Parathyroid adenoma (tissue), 2 donors: ENCODE measurements at regions not wholly inside any gene's neighbourhood (a gene's known extent, or its start where the extent isn't known, plus 50 kb on each side); places are given as distances from the start of the nearest gene placed in this dataset.

ENCODE experiments used
- H2AFZ ChIP-seq: fragments of 300-600 bp; sonication (generic); one replicate; pipeline ENCODE4 v1.7.0; 2017; ENCODE audit warnings: antibody characterized with exemption, mild to moderate bottlenecking
- H3K27ac ChIP-seq: fragments of 300-600 bp; sonication (generic); one replicate; pipeline ENCODE4 v1.7.0; 2017
- H3K27me3 ChIP-seq: fragments of 300-600 bp; sonication (generic); one replicate; pipeline ENCODE4 v1.7.0; 2017; ENCODE audit warnings: low read length; ENCODE audit not compliant: control insufficient read depth, insufficient read depth
- H3K36me3 ChIP-seq: fragments of 300-600 bp; sonication (generic); one replicate; pipeline ENCODE4 v1.7.0; 2017; ENCODE audit warnings: low read length; ENCODE audit not compliant: control insufficient read depth, insufficient read depth
- H3K4me1 ChIP-seq: fragments of 300-600 bp; sonication (generic); one replicate; pipeline ENCODE4 v1.7.0; 2017; ENCODE audit warnings: control low read depth
- H3K4me2 ChIP-seq: fragments of 300-600 bp; sonication (generic); one replicate; pipeline ENCODE4 v1.7.0; 2017; ENCODE audit warnings: low read length
- H3K4me3 ChIP-seq: fragments of 300-600 bp; sonication (generic); one replicate; pipeline ENCODE4 v1.7.0; 2017; ENCODE audit warnings: low read depth, low read length
- H3K79me2 ChIP-seq: fragments of 300-600 bp; sonication (generic); one replicate; pipeline ENCODE4 v1.7.0; 2017; ENCODE audit warnings: control low read depth
- H3K9ac ChIP-seq: fragments of 300-600 bp; sonication (generic); one replicate; pipeline ENCODE4 v1.7.0; 2017; ENCODE audit warnings: mild to moderate bottlenecking
- H3K9me3 ChIP-seq: fragments of 300-600 bp; sonication (generic); one replicate; pipeline ENCODE4 v1.7.0; 2017; ENCODE audit warnings: low read length; ENCODE audit not compliant: control insufficient read depth
- CTCF ChIP-seq: fragments of 300-600 bp; sonication (generic); IDR thresholded peaks from one replicate; pipeline ENCODE4 v1.7.0; 2017; ENCODE audit warnings: antibody characterized with exemption, mild to moderate bottlenecking
- donor health status: primary hyperparathyroidism.

- Histone ChIP-seq H2AFZ (no peak overlapping the region), H3K9ac (no peak overlapping the region), H3K4me3 (no peak overlapping the region), H3K9me3 (no peaks in the 10 kb centered on the region), H3K27me3 (no peaks in the 10 kb centered on the region), H3K27ac (no peak overlapping the region), H3K79me2 (no peaks in the 10 kb centered on the region), H3K4me2 (no peak overlapping the region), H3K36me3 (no peaks in the 10 kb centered on the region), H3K4me1 (no peaks in the 10 kb centered on the region)
- TF ChIP-seq CTCF, result no peak
Measured at GRCh38 chr1:81424816-81425215, 375.9 kb upstream of the ADGRL2 start.

- H2AFZ ChIP-seq, result no peak overlapping the region
- no peak overlapping the region for H3K4me2 ChIP-seq
- no peak for TF ChIP-seq CTCF
- H3K79me2 ChIP-seq, result no peaks in the 10 kb centered on the region
- no peaks in the 10 kb centered on the region for H3K9me3 ChIP-seq
- H3K9ac ChIP-seq, result no peak overlapping the region
- no peak overlapping the region for H3K4me3 ChIP-seq
- no peaks in the 10 kb centered on the region for H3K4me1 ChIP-seq
- H3K27me3 ChIP-seq, result no peaks in the 10 kb centered on the region
- no peaks in the 10 kb centered on the region for H3K36me3 ChIP-seq
- no peak overlapping the region for H3K27ac ChIP-seq
Measured at GRCh38 chr1:81424061-81424460, 376.7 kb upstream of the ADGRL2 start.

- H3K4me2 ChIP-seq, result no peak overlapping the region
- no peaks in the 10 kb centered on the region for H3K4me1 ChIP-seq
- no peaks in the 10 kb centered on the region for H3K36me3 ChIP-seq
- H3K9me3 ChIP-seq, result no peaks in the 10 kb centered on the region
- no peak overlapping the region for H3K27ac ChIP-seq
- no peak overlapping the region for H3K9ac ChIP-seq
- H3K79me2 ChIP-seq, result no peaks in the 10 kb centered on the region
- H3K27me3 ChIP-seq, result no peaks in the 10 kb centered on the region
- no peak overlapping the region for H3K4me3 ChIP-seq
- no peak overlapping the region for H2AFZ ChIP-seq
- TF ChIP-seq CTCF, result no peak
Measured at GRCh38 chr1:81420760-81421159, 380.0 kb upstream of the ADGRL2 start.

GRCh38 chr1:81414488-81415015 is 386.2 kb upstream of the ADGRL2 start:
- Histone ChIP-seq H3K79me2 (no peaks in the 10 kb centered on the region), H3K27me3 (no peaks in the 10 kb centered on the region), H3K4me2 (no peak overlapping the region), H3K4me3 (no peak overlapping the region), H2AFZ (no peak overlapping the region), H3K27ac (peak overlapping the region; percentile 53), H3K4me1 (no peaks in the 10 kb centered on the region), H3K36me3 (no peaks in the 10 kb centered on the region), H3K9ac (no peak overlapping the region), H3K9me3 (no peaks in the 10 kb centered on the region)
- TF ChIP-seq CTCF, result peak; percentile 34

- H3K27ac ChIP-seq, result no peak overlapping the region
- H3K27me3 ChIP-seq, result no peaks in the 10 kb centered on the region
- H3K9ac ChIP-seq, result no peak overlapping the region
- no peaks in the 10 kb centered on the region for H3K36me3 ChIP-seq
- no peak overlapping the region for H3K4me3 ChIP-seq
- no peaks in the 10 kb centered on the region for H3K9me3 ChIP-seq
- no peak for TF ChIP-seq CTCF
- H3K4me1 ChIP-seq, result no peaks in the 10 kb centered on the region
- no peaks in the 10 kb centered on the region for H3K79me2 ChIP-seq
- H3K4me2 ChIP-seq, result no peak overlapping the region
- H2AFZ ChIP-seq, result no peak overlapping the region
Measured at GRCh38 chr1:81412954-81413353, 387.8 kb upstream of the ADGRL2 start.
